GM21390 (cell line): ENCODE measurements at regions not wholly inside any gene's neighbourhood (a gene's known extent, or its start where the extent isn't known, plus 50 kb on each side); places are given as distances from the start of the nearest gene placed in this dataset.

ENCODE experiments used
- ATAC-seq: cut with Tn5 transposase; IDR thresholded peaks from one replicate; pipeline ENCODE4 v1.9.1; 2021; ENCODE audit not compliant: unreplicated experiment

- no peak for ATAC-seq
Observed at GRCh38 chr12:124687917-124688316, 120.5 kb upstream of the NCOR2 start.

- no peak for ATAC-seq
Observed at GRCh38 chr12:124687174-124687902, 119.9 kb upstream of the NCOR2 start.

GRCh38 chr12:124686370-124687173 is 119.2 kb upstream of the NCOR2 start:
- ATAC-seq, result no peak

GRCh38 chr12:124685689-124686369 is 118.4 kb upstream of the NCOR2 start:
- ATAC-seq, result no peak

- ATAC-seq, result no peak
Observed at GRCh38 chr12:124684971-124685688, 117.7 kb upstream of the NCOR2 start.

- no peak for ATAC-seq
Observed at GRCh38 chr12:124684496-124684895, 117.1 kb upstream of the NCOR2 start.

GRCh38 chr12:124683152-124684124 is 116.0 kb upstream of the NCOR2 start:
- ATAC-seq, result no peak

GRCh38 chr12:124682425-124683151 is 115.2 kb upstream of the NCOR2 start:
- ATAC-seq, result no peak

GRCh38 chr12:124681779-124682391 is 114.5 kb upstream of the NCOR2 start:
- no peak for ATAC-seq

GRCh38 chr12:124680863-124681778 is 113.7 kb upstream of the NCOR2 start:
- ATAC-seq, result peak; percentile 65

- no peak for ATAC-seq
Observed at GRCh38 chr12:124679533-124680371, 112.3 kb upstream of the NCOR2 start.

- no peak for ATAC-seq
Observed at GRCh38 chr12:124679047-124679446, 111.6 kb upstream of the NCOR2 start.

GRCh38 chr12:124678421-124678893 is 111.0 kb upstream of the NCOR2 start:
- ATAC-seq, result no peak

GRCh38 chr12:124677552-124678356 is 110.3 kb upstream of the NCOR2 start:
- no peak for ATAC-seq

- ATAC-seq, result no peak
Observed at GRCh38 chr12:124676714-124677462, 109.5 kb upstream of the NCOR2 start.
